GM19238 (cell line): ENCODE measurements at regions not wholly inside any gene's neighbourhood (a gene's known extent, or its start where the extent isn't known, plus 50 kb on each side); places are given as distances from the start of the nearest gene placed in this dataset.
"Not testable (repeated sequence)": the region's sequence is repeated elsewhere in the genome, so short reads cannot be mapped to it uniquely, and the experiment has no call there.

Experiments used
- DNase-seq: peaks from one replicate; pipeline ENCODE4 v3.0.0; 2011; ENCODE audit warnings: low spot score; ENCODE audit not compliant: insufficient read length

DNA sequence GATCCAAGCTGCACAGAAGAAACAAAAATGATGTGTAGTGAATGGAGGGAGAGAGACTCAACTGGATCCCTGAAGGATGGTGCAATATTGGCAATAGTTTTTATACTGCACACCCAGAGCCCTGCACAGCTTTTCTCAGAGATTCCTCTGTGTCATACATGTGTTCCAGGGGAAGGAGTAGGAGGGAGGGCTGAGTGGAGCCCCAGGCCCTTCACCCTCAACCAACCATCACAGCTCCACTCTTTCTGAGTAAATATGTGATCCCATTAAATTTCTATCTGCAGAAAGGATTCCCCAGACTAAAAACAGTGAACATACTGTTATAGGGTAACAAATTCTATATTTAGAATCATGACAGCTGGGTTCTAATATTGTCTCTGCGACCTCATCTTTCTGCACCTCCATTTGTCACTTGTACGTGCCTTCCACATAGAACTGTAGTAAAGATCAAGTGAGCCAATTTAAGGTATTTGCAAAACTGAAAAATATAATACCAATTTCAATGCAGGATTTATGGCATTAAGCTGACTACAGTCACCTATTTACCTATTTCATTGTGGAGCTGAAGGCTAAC is 421.4 kb upstream of the NRSN1 start:
- DNase-seq: no peak

DNA sequence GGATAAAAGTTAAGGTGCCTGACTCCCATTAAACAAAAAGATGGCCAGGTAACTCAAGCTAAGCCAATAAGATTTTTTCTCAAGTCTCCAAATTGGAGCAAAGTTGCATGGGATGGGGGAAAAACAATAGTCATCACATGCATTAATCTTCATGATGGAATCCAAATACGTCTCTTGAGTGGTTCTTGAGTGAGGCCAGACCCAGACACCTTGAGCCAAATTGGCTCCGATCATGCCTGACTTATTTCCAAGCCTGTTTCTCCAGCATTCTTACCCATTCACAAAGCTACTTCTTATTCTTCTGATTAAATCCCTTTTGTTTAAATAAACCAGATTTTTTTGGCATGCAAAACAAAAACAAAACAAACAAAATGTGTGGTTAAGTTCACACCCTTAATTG is 420.3 kb upstream of the NRSN1 start:
- DNase-seq: no peak

DNA sequence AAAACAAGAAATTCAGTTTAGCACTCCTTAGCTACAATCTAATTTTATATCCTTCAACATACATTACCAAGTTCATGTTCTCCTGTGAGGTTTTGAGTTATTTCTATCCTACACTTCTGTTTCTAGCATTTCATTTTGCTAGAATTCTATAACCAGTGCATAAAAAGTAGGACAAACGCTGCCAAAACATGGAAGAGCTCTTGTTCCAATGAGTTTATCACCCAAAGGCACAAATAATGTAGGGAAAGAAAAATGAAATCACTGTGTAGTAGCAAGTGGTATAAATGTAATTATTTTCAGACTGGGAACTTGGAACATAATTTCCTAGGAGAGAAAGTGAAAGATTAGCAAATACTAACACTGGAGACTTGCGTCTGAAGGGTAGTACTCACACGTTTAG is 413.3 kb upstream of the NRSN1 start:
- no peak for DNase-seq

DNA sequence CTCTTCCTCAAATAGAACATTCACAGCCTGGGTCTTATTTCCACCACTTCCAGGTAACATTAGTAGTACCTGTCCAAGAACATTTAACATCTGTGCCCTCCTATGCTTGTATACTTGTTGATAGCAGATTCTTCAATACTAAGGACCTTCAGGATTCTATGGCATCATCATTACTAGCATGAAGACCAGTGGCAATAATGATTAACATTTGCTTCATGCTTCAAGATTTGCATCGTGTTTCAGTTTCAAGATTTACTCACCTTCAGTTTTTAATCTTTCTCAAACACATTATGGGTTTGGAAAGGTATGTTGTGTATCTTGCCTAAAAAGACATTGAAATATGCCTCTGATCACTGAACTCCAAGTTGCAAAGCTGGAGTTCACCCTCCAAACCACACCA is 412.8 kb upstream of the NRSN1 start:
- DNase-seq: no peak

DNA sequence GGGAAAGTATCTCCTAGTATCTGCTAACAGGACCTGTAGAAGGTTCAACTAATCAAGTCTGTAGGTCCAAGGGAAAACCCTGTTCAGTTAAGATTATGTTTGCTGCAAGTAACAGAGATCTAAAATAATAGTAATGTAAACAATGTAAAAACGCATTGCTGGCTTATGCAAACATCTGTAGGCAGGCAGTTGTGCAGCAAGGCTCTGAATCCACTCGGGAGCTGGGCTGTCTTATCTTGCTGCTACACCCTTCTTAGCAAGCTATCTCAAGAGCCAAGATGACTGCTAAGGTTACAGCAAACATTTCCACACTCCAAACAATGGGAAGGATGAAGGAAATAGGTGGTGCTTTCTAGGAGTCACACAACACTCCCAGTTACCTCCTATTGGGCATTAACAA is 397.3 kb upstream of the NRSN1 start:
- no peak for DNase-seq

DNA sequence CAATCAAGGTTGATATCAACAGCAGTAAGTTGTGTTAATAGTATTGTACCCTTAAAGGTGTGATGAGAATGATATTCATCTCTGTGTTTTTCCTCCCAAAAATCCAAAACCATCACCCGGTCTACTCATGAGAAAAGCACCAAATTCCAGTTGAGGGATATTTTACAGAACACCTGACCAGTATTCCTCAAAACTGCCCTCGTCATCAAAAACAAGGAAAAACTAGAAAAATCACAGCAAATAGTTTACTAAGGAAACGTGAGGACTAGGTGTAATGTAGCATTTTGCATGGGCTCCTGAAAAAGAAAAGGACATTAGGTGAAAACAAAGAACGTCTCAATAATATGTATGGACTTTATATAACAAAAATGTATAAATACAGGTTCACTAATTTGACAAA is 394.4 kb upstream of the NRSN1 start:
- no peak for DNase-seq

DNA sequence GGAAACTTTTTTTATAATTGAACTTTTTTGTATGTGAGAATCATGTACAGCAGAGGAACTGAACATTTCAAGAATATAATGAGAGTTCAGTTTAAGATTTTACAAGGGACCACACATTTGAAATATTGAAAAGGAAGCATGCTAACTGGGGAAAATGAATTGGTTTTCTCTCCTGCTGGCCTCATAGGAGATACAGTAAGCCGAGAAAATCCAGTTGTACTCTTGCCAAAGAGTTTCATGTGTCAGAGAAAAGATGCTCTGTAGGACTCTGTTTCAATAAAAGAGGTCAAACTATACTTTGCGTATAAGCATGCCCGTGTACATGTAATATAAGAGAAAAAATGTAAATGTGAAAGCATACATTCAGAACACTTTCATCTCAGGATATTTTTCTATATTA is 393.5 kb upstream of the NRSN1 start:
- no peak for DNase-seq

DNA sequence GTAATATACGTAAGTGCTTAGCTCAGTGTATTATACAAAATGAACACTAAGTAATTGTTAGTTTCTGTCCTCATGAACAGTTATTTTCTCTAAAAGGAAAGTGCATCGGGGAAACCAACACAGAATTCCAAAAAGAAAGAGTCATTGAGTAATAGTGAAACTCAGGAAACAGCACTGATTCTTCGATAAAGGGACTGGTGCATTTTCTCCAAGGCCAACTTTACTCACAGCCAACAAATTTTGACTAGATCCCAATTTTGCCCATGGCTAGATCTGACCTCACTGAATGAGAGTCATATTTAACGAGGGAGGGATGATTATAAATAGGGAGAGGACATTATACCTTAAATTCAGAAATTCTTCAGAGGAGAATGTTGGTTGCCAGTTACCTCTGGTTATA is 390.9 kb upstream of the NRSN1 start:
- DNase-seq: no peak

DNA sequence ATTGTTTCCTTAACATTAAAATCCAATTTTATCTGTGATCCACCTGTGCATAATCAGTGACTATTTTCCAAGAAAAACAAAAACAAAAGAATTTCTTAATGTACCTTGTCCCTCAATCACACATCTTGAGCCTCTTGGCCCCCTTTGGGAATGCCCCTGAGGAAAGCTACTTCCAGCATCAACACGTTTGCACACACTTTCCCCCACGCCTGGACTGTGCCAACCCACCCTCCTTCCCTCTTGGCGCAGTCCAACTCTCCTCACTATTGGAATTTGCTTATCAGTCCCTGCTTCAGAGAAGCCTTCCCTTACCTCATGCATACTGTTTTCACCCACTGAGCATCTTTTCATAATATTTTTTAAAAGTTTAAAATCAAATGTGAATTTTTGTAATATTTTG is 389.4 kb upstream of the NRSN1 start:
- DNase-seq: no peak

DNA sequence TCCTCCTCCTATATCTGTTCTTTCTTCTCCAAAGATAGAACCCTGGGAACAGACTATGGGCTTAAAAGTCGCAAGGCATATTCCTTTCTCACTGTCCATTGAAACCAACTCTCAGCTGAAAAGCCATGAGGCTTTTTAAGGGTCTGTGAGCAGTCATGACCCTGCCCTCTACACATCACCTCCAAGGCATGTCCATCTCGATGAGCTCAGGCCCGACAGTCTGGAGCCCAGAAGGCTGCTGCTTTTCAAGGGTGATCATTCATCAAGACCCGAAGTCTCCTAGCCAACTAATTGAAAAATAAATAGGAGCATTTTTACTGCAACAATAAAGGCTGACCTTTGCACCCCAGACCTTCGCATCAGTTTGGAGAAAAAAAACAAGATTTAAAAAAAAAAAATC is 378.8 kb upstream of the NRSN1 start:
- no peak for DNase-seq

DNA sequence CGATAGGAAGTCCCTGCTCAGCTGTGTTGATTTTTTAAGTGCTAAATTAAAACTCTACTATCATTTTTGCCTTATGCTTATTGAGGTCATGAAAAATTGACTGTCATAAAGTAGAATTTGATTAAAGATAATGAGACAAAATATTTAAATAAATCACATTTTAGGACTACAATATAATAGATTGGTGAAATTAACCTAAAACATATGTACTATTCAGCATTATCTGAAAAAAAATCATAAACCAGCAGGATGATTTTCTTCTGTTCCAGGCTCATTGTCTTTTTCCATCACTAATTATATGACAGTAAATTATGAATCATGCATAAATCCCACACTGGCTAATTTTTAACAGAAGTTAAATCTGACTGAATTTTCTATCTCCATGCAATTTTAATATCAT is 373.6 kb upstream of the NRSN1 start:
- DNase-seq: no peak

DNA sequence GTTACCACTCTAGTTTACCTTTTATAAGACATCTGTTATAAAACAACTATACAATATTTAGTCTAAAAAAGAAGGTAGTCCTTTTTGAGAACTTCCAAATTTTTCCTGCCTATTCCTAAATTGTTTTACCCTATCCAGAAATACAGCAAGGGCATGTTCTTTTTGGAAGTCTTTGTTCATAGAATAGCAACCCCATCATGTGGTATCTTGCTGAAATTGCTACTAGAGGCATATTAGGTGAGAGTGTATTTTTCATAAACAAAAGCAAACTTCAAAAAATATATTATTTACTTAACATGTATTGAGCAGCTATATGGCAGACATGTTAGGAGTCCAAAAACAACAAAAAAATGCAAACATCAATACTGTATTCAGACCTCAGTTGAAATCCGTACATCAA is 371.8 kb upstream of the NRSN1 start:
- DNase-seq: no peak

DNA sequence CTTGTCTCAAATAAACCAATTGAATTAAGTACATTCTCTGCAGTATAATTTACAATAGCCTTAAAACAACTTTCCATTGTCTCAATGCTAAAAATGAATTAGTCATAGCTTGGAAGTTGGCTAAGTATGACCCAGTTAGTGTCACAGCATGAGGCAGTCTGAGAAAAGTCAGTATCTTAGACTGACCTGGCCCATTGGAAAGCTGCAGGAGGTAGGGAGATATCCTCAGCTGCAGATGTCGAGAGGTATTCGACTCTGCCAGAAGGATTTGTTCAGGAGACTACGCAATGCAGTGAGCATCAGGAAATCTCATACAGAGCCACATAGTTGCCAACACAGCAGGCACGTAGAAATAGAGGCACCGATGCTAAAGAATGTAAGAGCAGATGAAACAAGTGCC is 350.9 kb upstream of the NRSN1 start:
- DNase-seq: no peak

DNA sequence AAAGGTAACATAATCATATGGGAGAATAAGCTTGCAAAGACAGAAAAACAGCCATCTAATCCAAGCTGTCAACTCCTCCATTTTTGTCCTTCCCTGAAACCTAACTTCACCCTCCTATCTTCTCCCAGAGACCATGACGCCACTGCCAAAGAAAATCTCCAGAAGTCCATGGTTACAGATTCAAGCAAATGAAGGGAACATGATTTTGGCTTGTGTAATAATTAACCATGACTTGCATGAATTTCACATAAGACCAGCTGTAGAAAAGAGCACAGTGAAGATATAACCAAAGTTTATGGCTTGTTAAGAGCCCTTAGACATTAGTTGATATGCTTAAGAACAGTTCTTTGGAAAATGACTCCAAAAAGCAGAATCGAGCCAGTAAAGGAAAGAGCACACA is 342.1 kb upstream of the NRSN1 start:
- DNase-seq: no peak

DNA sequence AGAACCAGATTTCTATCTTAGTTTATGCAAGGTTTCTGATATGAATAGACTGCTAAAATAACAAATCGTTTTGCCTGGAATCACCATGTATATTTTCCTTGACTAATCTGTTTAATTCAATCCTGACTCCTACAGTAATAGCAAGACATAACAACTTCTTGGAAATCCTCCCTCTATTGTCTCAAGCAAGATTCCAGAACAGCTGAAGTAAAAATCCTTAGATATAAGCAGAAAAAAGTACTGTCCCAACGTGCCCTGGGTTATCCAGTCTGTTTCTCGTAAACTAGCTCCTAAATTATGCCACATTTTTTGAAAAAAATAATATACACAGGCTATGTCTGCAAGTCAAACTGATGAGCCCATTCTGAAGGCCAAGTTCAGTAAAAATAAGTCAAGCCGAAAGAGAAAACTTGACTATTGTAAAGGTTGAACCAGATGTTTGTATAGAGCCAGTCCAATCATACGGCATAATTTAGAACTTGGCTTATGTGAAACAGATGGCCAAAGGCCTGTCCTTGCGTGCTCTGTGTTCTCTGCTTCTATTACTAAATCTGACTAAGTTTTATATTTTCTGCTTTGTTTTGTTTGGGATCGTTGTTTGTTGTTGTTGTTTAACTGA is 341.6 kb upstream of the NRSN1 start:
- no peak for DNase-seq

DNA sequence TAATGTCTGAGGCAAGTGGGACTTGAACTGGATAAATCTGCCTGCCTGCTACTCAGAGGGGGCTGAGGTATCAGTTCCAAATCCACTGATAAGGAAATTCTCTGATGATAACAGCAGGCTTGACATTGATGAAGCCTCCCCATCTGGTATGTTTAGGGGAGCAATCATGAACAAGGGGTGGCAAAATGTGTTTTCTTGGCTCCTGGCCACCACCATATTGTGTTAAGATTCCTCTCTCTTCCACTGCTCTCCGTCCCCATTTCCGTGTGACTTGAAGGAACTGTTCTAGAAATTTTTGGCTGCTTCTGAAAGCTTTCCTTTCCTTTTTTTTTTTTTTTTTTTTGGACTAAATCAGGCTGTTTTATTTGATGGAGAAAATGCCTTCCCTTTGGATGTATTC is 335.3 kb upstream of the NRSN1 start:
- no peak for DNase-seq

DNA sequence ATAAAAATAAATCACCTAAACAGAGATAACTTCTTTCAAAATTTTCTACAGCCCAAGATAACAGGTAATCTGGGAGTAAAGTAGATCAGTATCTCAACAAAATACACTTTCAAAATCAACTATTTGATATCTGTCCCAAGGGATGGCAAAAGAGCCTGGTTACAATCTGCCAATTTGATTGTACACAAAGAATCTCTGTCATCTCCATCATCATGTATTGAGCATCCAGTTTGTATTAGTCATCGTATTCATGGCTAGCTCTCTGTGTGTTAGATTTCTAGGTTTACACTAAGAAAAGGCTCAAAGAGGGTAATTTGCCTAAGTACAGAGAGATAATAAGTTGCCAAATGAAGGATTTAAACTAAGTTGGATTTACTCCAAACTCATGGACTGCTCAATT is 329.0 kb upstream of the NRSN1 start:
- no peak for DNase-seq

DNA sequence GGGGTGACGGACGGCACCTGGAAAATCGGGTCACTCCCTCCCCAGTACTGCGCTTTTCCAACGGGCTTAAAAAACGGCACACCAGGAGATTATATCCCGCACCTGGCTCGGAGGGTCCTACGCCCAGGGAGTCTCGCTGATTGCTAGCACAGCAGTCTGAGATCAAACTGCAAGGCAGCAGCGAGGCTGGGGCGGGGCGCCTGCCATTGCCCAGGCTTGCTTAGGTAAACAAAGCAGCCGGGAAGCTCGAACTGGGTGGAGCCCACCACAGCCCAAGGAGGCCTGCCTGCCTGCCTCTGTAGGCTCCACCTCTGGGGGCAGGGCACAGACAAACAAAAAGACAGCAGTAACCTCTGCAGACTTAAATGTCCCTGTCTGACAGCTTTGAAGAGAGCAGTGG is 321.7 kb upstream of the NRSN1 start:
- DNase-seq: not testable (repeated sequence)

DNA sequence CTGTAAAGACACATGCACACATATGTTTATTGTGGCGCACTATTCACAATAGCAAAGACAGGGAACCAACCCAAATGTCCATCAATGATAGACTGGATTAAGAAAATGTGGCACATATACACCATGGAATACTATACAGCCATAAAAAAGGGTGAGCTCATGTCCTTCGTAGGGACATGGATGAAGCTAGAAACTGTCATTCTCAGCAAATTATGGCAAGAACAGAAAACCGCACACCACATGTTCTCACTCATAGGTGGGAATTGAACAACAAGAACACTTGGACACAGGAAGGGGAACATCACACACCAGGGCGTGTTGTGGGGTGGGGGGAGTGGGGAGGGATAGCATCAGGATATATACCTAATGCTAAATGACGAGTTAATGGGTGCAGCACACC is 304.9 kb upstream of the NRSN1 start:
- DNase-seq: not testable (repeated sequence)

DNA sequence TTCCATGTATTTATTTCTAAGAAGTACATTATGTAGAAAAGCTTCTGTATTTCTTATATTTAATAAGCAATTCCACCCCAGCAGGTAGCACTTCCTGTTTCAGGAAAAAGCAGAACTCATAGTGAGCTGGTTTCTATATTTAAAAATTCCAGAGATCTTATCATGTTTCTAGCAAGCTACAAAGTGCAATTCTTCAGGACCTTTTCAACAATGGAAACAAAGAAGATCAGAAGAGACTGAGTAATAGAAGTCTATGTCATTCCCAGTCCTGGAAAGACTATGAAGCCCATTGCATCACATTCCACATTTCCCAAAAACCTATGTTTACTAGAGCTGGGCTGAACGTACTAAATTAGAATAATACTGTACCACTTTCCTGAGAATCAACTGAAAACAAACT is 302.6 kb upstream of the NRSN1 start:
- no peak for DNase-seq

DNA sequence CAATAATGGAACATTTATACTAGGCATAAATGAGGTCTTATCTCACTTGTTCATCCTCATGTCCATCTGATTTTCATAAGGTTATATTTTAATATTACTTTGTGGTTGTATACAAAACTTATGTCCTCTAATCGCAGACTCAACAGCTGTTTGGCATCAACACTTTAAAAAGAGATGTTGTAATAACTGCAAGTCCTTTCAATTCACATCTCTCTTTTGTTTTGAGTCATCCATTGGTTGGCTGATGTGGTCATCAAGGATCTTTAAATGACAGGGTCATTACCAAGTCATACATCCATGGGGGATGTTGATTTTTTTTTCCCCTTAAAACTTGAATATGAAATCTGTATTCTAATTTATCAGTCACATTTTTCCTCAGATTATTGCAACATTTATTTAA is 299.4 kb upstream of the NRSN1 start:
- DNase-seq: no peak

DNA sequence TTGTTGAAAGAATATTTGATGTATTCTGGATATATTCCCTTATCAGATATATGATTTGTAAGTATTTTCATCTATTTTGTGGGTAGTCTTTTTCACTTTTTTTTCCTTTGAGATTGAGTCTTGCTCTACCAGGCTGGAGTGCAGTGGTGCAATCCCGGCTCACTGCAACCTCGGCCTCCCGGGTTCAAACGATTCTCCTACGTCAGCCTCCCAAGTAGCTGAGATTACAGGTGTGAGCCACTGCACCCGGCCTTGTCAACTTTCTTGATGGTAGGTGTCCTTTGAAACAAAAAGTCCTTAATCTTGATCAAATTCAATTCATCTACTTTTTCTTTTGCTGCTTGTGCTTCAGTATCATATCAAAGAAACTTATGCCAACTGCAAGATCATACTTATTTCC is 297.2 kb upstream of the NRSN1 start:
- DNase-seq: no peak

DNA sequence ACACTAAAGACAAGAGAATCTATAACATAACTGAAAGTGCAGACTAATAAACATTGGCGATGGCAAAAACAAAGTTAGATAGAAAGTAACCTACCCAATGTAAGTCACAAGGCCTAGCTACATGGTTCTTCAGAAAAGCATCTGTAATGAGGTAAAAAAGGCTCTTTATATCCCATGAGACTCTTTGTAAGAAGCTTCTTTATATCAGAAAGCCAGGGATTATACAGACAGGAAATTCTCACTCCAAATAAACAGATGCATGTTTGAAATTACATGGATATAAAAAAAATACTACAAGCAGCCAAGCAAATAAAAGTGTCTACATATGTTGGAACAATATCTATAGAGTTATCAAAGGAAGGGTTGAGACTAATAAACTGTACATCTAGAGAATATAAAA is 284.9 kb upstream of the NRSN1 start:
- DNase-seq: no peak

DNA sequence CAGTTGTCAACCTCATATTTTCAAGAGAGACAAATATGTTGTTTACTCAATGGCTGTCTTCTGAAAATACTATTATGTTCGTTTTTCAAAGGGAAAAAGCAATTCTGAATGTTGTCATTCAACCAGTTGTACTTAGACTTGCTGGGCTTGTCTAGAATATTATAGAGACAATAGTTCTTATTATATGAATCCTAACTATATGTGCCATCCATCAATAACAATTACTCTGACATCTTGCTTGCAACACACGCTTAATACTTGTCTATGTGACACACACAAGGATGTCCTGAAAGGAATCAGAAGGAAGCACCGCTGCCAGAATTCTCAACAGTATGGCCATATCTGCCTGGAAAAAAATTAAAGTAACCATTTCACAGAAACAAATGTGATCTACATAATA is 283.3 kb upstream of the NRSN1 start:
- no peak for DNase-seq
